Neuronal stem cell (in vitro differentiated cells): ENCODE measurements at regions not wholly inside any gene's neighbourhood (a gene's known extent, or its start where the extent isn't known, plus 50 kb on each side); places are given as distances from the start of the nearest gene placed in this dataset.
A peak's percentile ranks its signal among the peaks of the same experiment; 100 is the strongest.

Source experiments
- DNase-seq: peaks from one replicate; pipeline ENCODE4 v3.0.0-alpha.2; 2013; ENCODE audit warnings: low spot score
- H2AFZ ChIP-seq: one replicate; pipeline ENCODE4 v1.6.1; 2013; ENCODE audit warnings: mild to moderate bottlenecking, low read length, inconsistent platforms
- H2AK5ac ChIP-seq: 2 replicates; pipeline ENCODE4 v1.6.1; 2013; ENCODE audit warnings: low read depth, mild to moderate bottlenecking, inconsistent platforms, low read length, moderate library complexity, mixed read lengths
- H2BK120ac ChIP-seq: 2 replicates; pipeline ENCODE4 v1.6.1; 2013; ENCODE audit warnings: low read depth, mild to moderate bottlenecking, inconsistent platforms, low read length, moderate library complexity, mixed read lengths
- H2BK12ac ChIP-seq: one replicate; pipeline ENCODE4 v1.6.1; 2013; ENCODE audit warnings: low read length, inconsistent platforms
- H2BK15ac ChIP-seq: 2 replicates; pipeline ENCODE4 v1.6.1; 2013; ENCODE audit warnings: mild to moderate bottlenecking, low read length, inconsistent platforms, mixed read lengths
- H2BK5ac ChIP-seq: one replicate; pipeline ENCODE4 v1.6.1; 2013; ENCODE audit warnings: inconsistent platforms, mild to moderate bottlenecking, low read length, moderate library complexity
- H3K14ac ChIP-seq: one replicate; pipeline ENCODE4 v1.6.1; 2013; ENCODE audit warnings: low read length, inconsistent platforms
- H3K18ac ChIP-seq: 2 replicates; pipeline ENCODE4 v1.6.1; 2013; ENCODE audit warnings: low read length, inconsistent platforms
- H3K23ac ChIP-seq: 2 replicates; pipeline ENCODE4 v1.6.1; 2013; ENCODE audit warnings: low read depth, mild to moderate bottlenecking, mixed read lengths, low read length, inconsistent platforms; ENCODE audit not compliant: poor library complexity
- H3K27ac ChIP-seq: replicated peaks from 3 replicates; pipeline ENCODE4 v1.5.1; 2013; ENCODE audit warnings: low read length, inconsistent platforms
- H3K27me3 ChIP-seq, 3 experiments: 2 replicates each; pipeline ENCODE4 v1.6.1; 2013; ENCODE audit warnings: low read length in 3 of 3, mild to moderate bottlenecking in 2 of 3, inconsistent platforms in 1 of 3, low read depth in 1 of 3, mixed read lengths in 1 of 3, moderate library complexity in 1 of 3; ENCODE audit not compliant: control insufficient read depth in 3 of 3, insufficient read depth in 3 of 3
- H3K36me3 ChIP-seq, 2 donors: replicated peaks in 1 of 2; 2 replicates each; pipeline ENCODE4 v1.6.1; 2013; ENCODE audit warnings: low read length in 2 of 2; ENCODE audit not compliant: control insufficient read depth in 2 of 2, insufficient read depth in 2 of 2
- H3K4ac ChIP-seq: 2 replicates; pipeline ENCODE4 v1.6.1; 2013; ENCODE audit warnings: inconsistent platforms, mild to moderate bottlenecking, low read length, moderate library complexity
- H3K4me1 ChIP-seq, 2 donors: 1 replicate in 1 of 2; 2 replicates in 1 of 2; pipeline ENCODE4 v1.6.1; 2013; ENCODE audit warnings: low read length in 2 of 2, low read depth in 1 of 2; ENCODE audit not compliant: control insufficient read depth in 2 of 2, insufficient read depth in 1 of 2
- H3K4me2 ChIP-seq: one replicate; pipeline ENCODE4 v1.6.1; 2013; ENCODE audit warnings: mild to moderate bottlenecking, low read length, inconsistent platforms; ENCODE audit not compliant: insufficient read depth, poor library complexity, severe bottlenecking
- H3K4me3 ChIP-seq, 2 donors: 2 replicates each; pipeline ENCODE4 v1.5.1; 2013; ENCODE audit warnings: low read length in 2 of 2, mild to moderate bottlenecking in 2 of 2, inconsistent platforms in 1 of 2, moderate library complexity in 1 of 2
- H3K79me1 ChIP-seq: one replicate; pipeline ENCODE4 v1.6.1; 2013; ENCODE audit warnings: low read depth, mild to moderate bottlenecking, inconsistent platforms, low read length, moderate library complexity
- H3K9ac ChIP-seq: one replicate; pipeline ENCODE4 v1.6.1; 2013; ENCODE audit warnings: mild to moderate bottlenecking, low read depth, low read length, inconsistent platforms; ENCODE audit not compliant: poor library complexity
- H3K9me3 ChIP-seq, 2 donors: replicated peaks in 1 of 2; 2 replicates each; pipeline versions ENCODE3 to v1.6.1; 2013; ENCODE audit warnings: low read length in 2 of 2, mild to moderate bottlenecking in 2 of 2, inconsistent platforms in 1 of 2, low read depth in 1 of 2, mixed read lengths in 1 of 2, moderate library complexity in 1 of 2; ENCODE audit not compliant: control insufficient read depth in 2 of 2, insufficient read depth in 1 of 2
- H4K8ac ChIP-seq: one replicate; pipeline ENCODE4 v1.6.1; 2013; ENCODE audit warnings: low read depth, mild to moderate bottlenecking, inconsistent platforms, low read length, moderate library complexity
- H4K91ac ChIP-seq: one replicate; pipeline ENCODE4 v1.6.1; 2013; ENCODE audit warnings: low read length, low read depth, mild to moderate bottlenecking, inconsistent platforms; ENCODE audit not compliant: poor library complexity
- WGBS, 2 donors: extraction: QIAGEN DNeasy Blood & Tissue Kit; methylation state at CpG; one replicate each; pipeline ENCODE4 v1.1.7; 2013; ENCODE audit warnings: missing lambda C conversion rate in 2 of 2, mixed read lengths in 1 of 2; ENCODE audit not compliant: insufficient read length in 2 of 2, insufficient replicate concordance in 1 of 2; ENCODE audit errors: extremely low coverage in 2 of 2; 5-methylcytosine and 5-hydroxymethylcytosine counted together

GRCh38 chr21:33973268-33973667 is 57.7 kb upstream of the ATP5PO start:
- Histone ChIP-seq H2AFZ (no peak overlapping the region), H3K9ac (no peak overlapping the region), H4K8ac (no peak overlapping the region), H3K27me3 (no peaks in the 10 kb centered on the region), H2BK120ac (no peak overlapping the region), H3K4me1 (peaks cover 15 to 17% of the 10 kb centered on the region in 2 donors), H3K4me2 (no peak overlapping the region), H2BK15ac (no peak overlapping the region), H3K4me3 (no peak overlapping the region), H3K14ac (no peak overlapping the region), H3K36me3 (no peaks in the 10 kb centered on the region), H3K79me1 (no peaks in the 10 kb centered on the region), H4K91ac (no peak overlapping the region), H3K9me3 (no peaks in the 10 kb centered on the region), H3K4ac (no peak overlapping the region), H3K23ac (no peak overlapping the region), H2BK5ac (no peak overlapping the region), H2BK12ac (no peak overlapping the region), H2AK5ac (no peak overlapping the region), H3K27ac (no peak overlapping the region), H3K18ac (no peak overlapping the region)
- no peak for DNase-seq
- no CpG with 5 or more reads among the region's 5 CpGs for WGBS, 2 donors

- H2BK15ac ChIP-seq: no peak overlapping the region
- H3K23ac ChIP-seq: no peak overlapping the region
- no peak overlapping the region for H2BK120ac ChIP-seq
- H3K4me2 ChIP-seq: no peak overlapping the region
- H3K14ac ChIP-seq: peak overlapping the region; percentile 63
- peak overlapping the region; percentile 15 for H3K18ac ChIP-seq
- H4K91ac ChIP-seq: no peak overlapping the region
- no peak overlapping the region for H2AFZ ChIP-seq
- H3K36me3 ChIP-seq: no peaks in the 10 kb centered on the region
- no peaks in the 10 kb centered on the region for H3K27me3 ChIP-seq
- H3K9ac ChIP-seq: no peak overlapping the region
- peaks cover 15 to 19% of the 10 kb centered on the region in 2 donors for H3K4me1 ChIP-seq
- H2BK5ac ChIP-seq: no peak overlapping the region
- H3K27ac ChIP-seq: no peak overlapping the region
- DNase-seq: no peak
- peak overlapping the region; percentile 28 for H3K4ac ChIP-seq
- peak overlapping the region; percentile 14 for H2BK12ac ChIP-seq
- no CpG with 5 or more reads among the region's 5 CpGs for WGBS, 2 donors
- no peak overlapping the region for H3K4me3 ChIP-seq
- H3K9me3 ChIP-seq: no peaks in the 10 kb centered on the region
- no peaks in the 10 kb centered on the region for H3K79me1 ChIP-seq
- no peak overlapping the region for H2AK5ac ChIP-seq
- H4K8ac ChIP-seq: no peak overlapping the region
Observed at GRCh38 chr21:33972539-33972938, 56.9 kb upstream of the ATP5PO start.

GRCh38 chr21:33971492-33972013 is 55.9 kb upstream of the ATP5PO start:
- no peak overlapping the region for H3K27ac ChIP-seq
- WGBS, 2 donors: no CpG with 5 or more reads among the region's 7 CpGs

GRCh38 chr21:33969581-33969980 is 54.0 kb upstream of the ATP5PO start:
- H3K27ac ChIP-seq: no peak overlapping the region
- H3K4me1 ChIP-seq: peaks cover 0 to 15% of the 10 kb centered on the region in 2 donors
- H2BK120ac ChIP-seq: no peak overlapping the region
- no peak overlapping the region for H3K23ac ChIP-seq
- DNase-seq: no peak
- no peak overlapping the region for H4K8ac ChIP-seq
- H2AK5ac ChIP-seq: no peak overlapping the region
- no peak overlapping the region for H3K14ac ChIP-seq
- H3K18ac ChIP-seq: no peak overlapping the region
- WGBS, 2 donors: no CpG with 5 or more reads among the region's 3 CpGs
- H3K27me3 ChIP-seq: no peaks in the 10 kb centered on the region
- H3K4ac ChIP-seq: no peak overlapping the region
- H3K4me2 ChIP-seq: no peak overlapping the region
- no peaks in the 10 kb centered on the region for H3K9me3 ChIP-seq
- H2BK12ac ChIP-seq: no peak overlapping the region
- H2BK15ac ChIP-seq: no peak overlapping the region
- H3K4me3 ChIP-seq: no peak overlapping the region
- no peak overlapping the region for H3K9ac ChIP-seq
- H3K79me1 ChIP-seq: no peaks in the 10 kb centered on the region
- no peak overlapping the region for H2AFZ ChIP-seq
- H3K36me3 ChIP-seq: no peaks in the 10 kb centered on the region
- H4K91ac ChIP-seq: no peak overlapping the region
- no peak overlapping the region for H2BK5ac ChIP-seq

More at GRCh38 chr21:33971492-33972013, 55.9 kb upstream of the ATP5PO start:
- Histone ChIP-seq H3K23ac (no peak overlapping the region), H3K4me3 (no peak overlapping the region), H2BK5ac (no peak overlapping the region), H3K14ac (no peak overlapping the region), H3K18ac (no peak overlapping the region), H2AFZ (no peak overlapping the region), H3K9me3 (no peaks in the 10 kb centered on the region), H2BK12ac (no peak overlapping the region), H3K4ac (no peak overlapping the region), H3K27me3 (no peaks in the 10 kb centered on the region), H3K9ac (no peak overlapping the region), H3K79me1 (no peaks in the 10 kb centered on the region), H3K4me2 (no peak overlapping the region), H2BK120ac (no peak overlapping the region), H4K8ac (no peak overlapping the region), H4K91ac (no peak overlapping the region), H3K4me1 (peaks cover 13 to 22% of the 10 kb centered on the region in 2 donors), H2BK15ac (no peak overlapping the region), H2AK5ac (no peak overlapping the region), H3K36me3 (no peaks in the 10 kb centered on the region)
- DNase-seq: no peak
